Activated effector memory CD4-positive, alpha-beta T cell treated with Interleukin-2 at 50 U/mL for 16 hours (primary cell): ENCODE measurements at regions not wholly inside any gene's neighbourhood (a gene's known extent, or its start where the extent isn't known, plus 50 kb on each side); places are given as distances from the start of the nearest gene placed in this dataset.

Source experiments
- DNase-seq: peaks from one replicate; pipeline ENCODE4 v3.0.0-alpha.2; 2020

DNA sequence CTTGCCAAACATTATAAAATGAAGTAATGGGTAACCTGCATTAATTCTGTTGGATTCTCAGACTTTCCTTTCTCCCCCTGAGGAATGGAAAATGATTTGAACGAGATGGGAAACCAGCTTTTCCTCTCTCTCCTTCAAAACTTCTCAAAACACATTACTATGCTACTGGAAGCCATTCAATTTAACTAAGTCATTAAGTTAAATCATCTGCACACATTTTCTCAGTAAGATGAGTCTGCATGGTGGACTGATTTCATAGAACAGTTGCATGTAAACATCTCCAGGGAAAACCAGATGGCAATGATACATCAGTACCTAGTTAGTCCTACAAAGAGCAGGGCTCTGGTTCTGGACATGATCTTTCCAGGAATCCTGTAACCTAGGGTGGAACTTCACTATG lies 59.9 kb downstream of the BMP4 start:
- no peak for DNase-seq

GRCh38 chr14:53894456-53894855 lies 62.2 kb downstream of the BMP4 start:
- no peak for DNase-seq

DNA sequence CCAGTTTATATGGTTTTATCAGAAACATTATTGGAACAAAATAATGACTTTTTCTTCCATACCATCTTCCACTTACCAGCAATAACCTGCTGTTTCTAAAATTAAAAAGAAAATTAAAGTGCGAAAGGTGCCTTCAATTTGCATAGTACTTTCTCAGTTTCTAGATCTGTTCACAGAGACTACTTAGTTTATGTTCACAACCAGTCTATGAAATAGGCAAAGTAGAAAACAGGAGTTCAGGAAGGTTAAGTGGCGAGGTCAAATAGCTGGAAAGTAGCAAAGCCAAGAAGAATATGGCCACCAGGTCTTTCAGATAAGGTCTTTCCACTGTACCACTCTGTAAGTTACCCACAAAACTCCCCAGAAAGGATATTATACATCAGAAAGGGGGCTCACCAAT lies 63.3 kb downstream of the BMP4 start:
- no peak for DNase-seq

GRCh38 chr14:53890611-53891101 lies 66.0 kb downstream of the BMP4 start:
- DNase-seq, result no peak

DNA sequence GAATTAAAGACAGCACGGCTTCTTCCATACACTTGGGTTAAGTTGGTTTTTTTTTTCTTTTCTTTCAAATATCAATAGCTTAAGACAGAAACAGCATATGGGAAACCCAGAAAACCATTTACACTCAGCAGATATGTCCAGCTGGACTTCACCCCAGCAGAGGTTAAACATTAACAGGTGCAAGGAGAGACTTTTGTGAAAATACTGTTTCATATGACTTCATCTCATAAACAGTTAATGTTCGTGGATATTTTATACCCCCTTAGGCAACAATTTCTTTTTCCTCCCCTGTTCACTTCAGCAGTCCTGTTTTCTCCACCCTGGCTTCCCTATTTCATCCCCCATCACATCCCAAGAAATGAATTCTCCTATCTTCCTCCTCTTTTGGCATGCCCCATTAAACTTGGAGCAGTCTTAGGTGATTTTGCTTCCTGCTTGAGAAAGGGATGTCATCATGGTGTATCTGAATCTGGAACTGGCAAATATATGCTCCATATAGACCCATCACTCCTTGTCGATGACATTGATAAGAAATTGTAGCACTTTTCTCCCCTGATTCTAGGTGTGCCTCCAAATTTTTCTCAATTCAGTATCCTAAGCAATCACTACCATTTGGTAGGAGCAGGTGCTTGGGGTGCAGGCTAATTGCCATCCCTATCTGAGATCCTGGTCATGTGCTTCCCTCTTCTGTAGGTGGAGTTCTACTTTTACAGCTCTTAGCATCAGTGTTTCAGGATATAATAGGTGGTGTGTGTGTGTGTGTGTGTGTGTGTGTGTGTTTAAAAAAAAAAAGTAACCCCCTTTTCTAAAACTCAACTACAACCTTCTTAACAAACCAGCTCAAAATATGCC lies 67.9 kb downstream of the BMP4 start:
- no peak for DNase-seq

DNA sequence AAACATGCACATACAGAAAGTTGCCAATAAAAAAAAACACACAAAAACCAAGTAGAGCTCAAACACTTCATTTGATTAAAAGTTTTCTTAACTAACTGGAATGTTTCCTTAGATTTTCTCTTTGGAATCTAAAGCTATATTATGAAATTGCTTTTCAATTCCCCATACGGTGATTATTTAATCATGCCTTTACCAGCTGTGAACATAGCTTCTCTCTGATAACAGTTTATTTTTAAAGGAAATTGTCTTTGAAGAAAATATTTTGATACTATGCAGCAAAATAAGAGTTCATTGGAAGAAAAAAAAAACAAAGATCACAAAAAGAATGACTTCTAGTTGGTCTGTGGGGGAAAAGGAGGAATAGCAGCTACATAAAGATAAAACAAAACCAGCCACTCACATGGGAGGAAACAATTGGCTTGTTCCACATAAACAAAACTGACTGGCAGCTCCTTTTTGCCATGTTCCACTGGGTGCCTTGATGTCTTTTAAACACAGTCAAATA lies 71.4 kb downstream of the BMP4 start:
- DNase-seq, result no peak

DNA sequence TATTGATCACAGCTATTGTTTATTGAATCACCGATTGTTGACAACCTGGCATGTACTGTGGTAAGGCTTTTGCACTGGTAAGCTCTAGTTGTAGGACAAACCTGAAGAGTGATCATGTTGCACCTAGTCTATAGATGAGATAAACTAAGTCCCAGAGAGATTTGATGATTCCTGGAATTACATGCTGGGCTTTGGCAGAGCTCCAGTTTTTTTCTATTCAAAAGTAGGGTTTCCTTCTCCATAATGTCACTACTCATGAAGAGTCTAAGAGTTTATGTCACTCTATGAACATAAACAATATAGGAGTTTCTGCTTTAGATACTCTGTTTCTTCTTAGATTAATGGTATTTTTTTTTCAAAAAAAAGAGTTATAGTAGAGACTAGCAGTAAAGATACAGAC lies 72.0 kb downstream of the BMP4 start:
- DNase-seq, result no peak

DNA sequence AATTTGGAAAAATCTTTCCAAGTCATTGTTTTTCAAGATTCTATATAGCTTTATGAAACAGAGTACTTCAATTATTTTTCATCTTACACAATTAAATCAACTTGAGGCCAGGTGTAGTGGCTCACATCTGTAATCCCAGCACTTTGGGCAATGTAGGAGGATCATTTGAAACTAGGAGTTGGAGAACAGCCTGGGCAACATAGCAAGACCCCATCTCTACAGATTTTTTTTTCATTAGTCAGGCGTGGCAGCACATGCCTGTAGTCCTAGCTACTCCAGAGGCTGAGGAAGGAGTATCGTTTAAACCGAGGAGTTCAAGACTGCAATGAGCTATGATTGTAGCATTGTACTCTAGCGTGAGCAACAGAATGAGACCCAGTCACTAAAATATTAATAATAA lies 72.9 kb downstream of the BMP4 start:
- DNase-seq, result no peak

- no peak for DNase-seq
Measured at GRCh38 chr14:53882684-53883083, 73.9 kb downstream of the BMP4 start.

DNA sequence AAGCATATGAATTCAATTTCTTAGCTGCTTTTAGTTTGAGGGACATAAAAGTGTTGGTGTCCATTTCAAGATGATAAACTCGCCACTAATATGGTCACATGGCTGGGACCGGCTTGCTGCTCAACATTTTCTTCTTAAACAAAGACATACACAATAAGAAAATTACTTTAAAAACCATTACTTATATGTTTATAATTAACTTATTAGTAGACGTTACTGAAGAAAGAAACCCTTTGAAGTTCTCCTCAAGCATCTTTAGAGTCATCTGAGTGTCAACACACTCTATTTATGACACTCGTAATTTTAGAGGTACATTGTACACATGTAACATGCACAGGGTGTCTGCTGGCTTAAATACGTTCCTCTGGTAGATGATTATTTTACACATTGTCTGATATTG lies 74.7 kb downstream of the BMP4 start:
- DNase-seq, result no peak

- DNase-seq, result no peak
Measured at GRCh38 chr14:53881161-53881871, 75.3 kb downstream of the BMP4 start.

- DNase-seq, result no peak
Measured at GRCh38 chr14:53880761-53881160, 75.9 kb downstream of the BMP4 start.

DNA sequence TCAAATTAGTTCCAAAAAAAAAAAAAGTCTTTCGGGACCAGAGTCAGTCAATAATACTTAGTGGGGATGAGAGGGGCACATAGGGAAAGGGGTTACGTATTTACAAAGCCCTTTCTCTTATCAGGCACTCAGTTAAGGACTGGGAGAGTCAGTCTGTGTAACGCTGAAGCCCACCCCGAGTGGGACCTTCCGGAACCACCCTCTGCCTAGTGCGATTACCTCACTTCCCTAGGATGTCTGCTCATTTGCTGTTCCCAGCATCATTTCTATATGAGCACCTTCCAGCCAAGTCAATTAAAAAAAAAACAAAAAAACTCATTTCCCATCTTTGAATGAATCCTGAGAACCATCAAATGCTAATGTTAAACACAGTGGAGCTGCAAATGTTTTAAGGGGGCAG lies 76.9 kb downstream of the BMP4 start:
- DNase-seq, result no peak

DNA sequence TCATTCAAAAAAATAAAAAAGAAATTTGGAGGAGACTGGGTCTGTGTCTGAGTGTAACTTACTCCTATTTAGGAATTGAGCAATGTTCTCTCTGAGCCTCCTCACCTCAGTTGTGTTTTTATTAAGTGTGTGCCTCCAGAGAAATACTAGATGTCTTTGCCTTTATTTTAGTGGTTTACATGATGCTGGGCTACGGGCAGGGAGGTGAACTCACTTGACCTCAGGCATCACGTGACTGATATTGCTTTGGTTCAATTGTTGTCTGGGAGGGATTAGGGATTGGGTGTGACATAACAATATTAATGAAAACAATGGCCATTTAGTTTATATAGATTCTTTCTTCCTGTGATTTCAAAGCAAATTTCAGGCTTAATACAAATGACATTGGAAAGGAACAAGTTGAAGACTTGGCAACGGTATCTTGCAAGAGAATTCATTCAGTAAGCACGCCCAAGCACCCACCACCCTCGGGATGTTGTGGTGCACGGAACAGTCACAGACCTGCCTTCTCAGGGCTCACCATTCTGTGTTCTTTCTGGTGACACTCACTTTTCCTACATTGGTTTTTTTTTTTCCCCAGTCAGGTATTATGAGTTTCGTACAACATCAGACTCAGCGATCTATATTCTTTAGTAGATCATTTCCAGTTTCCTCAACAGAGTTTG lies 77.5 kb downstream of the BMP4 start:
- DNase-seq, result no peak

GRCh38 chr14:53875324-53875897 lies 81.2 kb downstream of the BMP4 start:
- DNase-seq, result no peak

- DNase-seq, result no peak
Measured at GRCh38 chr14:53874704-53875103, 81.9 kb downstream of the BMP4 start.

- no peak for DNase-seq
Measured at GRCh38 chr14:53872681-53873089, 83.9 kb downstream of the BMP4 start.

GRCh38 chr14:53871951-53872350 lies 84.7 kb downstream of the BMP4 start:
- no peak for DNase-seq

DNA sequence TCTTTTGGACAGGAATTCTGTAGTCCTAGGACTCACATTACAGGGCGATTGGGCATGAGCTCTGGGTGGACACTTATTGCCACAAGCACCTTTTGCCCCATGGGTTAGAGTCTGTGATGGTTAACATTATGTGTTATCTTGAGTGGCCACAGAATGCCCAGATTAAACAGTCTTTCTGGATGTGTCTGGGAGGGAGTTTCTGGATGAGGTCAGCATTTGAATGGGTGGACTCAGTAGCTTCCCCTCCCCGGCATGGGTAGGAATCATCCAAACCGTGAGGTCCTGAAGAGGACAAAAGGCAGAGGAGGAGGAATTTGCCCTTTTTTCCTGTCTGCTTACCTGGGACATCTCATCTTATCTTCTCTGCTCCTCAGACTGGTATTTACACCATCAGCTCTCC lies 85.6 kb downstream of the BMP4 start:
- DNase-seq, result no peak

GRCh38 chr14:53865711-53866110 lies 90.9 kb downstream of the BMP4 start:
- no peak for DNase-seq

- no peak for DNase-seq
Measured at GRCh38 chr14:53861781-53862180, 94.8 kb downstream of the BMP4 start.

GRCh38 chr14:53858345-53858684 lies 98.3 kb downstream of the BMP4 start:
- DNase-seq, result no peak

GRCh38 chr14:53857625-53858344 lies 98.8 kb downstream of the BMP4 start:
- no peak for DNase-seq
